Left renal pelvis (tissue), 4 donors: ENCODE measurements at regions not wholly inside any gene's neighbourhood (a gene's known extent, or its start where the extent isn't known, plus 50 kb on each side); places are given as distances from the start of the nearest gene placed in this dataset.
"Not testable (repeated sequence)": the region's sequence is repeated elsewhere in the genome, so short reads cannot be mapped to it uniquely, and the experiment has no call there.

Experiments
- DNase-seq, 4 donors: peaks; one replicate each; pipeline ENCODE4 v3.0.0-alpha.2; 2013; ENCODE audit warnings: low read depth in 4 of 4, low spot score in 3 of 4

DNA sequence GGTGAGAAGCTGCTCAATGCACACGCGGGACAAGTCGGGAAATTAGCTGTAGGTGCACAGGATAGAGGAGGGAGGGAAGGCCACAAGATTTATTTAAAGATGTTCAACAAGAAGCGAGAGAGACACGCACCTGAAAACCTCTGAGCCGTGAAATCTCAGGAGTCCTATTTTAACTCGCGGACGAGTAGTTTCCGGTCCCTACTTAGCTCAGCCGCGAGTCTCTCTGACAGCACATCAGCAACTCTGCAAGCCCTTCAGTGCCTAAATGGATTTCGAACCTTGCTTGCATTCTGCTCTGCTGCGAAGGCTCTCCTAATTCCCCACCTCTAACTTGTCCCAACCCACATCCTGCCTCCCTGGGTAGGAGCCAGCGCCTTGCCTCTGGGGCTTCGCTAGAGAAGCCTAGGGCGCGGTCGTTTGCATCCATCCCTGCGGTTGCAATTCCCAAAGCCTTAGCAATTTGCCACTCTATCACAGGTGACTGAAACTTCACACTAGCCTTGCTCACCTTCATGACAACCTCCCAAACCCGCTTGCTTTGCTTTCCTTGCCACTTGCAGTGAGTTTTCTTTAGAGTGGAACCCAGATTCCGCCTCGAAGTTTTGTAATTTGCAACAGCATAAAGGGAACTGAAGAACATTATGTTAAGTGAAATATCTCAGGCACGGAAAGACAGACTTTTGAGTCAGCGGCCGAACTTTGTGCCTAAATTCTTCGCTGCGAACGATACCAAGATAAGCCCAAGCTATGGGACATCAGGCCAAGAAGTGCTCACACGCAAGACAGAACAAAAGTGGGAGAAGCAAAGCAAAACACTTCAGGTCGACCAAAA lies 202.8 kb downstream of the KDM5D start:
- DNase-seq: no peak

DNA sequence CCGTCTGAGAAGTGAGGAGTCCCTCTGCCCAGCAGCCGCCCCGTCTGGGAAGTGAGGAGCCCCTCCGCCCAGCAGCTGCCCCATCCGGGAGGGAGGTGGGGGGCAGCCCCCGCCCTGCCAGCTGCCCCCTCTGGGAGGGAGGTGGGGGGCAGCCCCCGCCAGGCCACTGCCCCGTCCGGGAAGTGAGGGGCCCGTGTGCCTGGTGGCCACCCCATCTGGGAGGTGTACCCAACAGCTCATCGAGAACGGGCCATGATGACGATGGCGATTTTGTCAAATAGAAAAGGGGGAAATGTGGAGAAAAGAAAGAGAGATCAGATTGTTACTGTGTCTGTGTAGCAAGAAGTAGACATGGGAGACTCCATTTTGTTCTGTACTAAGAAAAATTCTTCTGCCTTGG lies 208.8 kb downstream of the KDM5D start:
- not testable (repeated sequence) for DNase-seq

- no peak for DNase-seq
Measured at GRCh38 chrY:19521976-19522375, 222.6 kb downstream of the KDM5D start.

GRCh38 chrY:19503092-19503449 lies 241.5 kb downstream of the KDM5D start:
- no peak for DNase-seq

GRCh38 chrY:19502169-19503091 lies 242.1 kb downstream of the KDM5D start:
- no peak for DNase-seq

GRCh38 chrY:19498556-19498955 lies 246.0 kb downstream of the KDM5D start:
- no peak for DNase-seq

- DNase-seq: no peak
Measured at GRCh38 chrY:19487494-19487893, 257.0 kb downstream of the KDM5D start.

GRCh38 chrY:19484997-19485396 lies 259.5 kb downstream of the KDM5D start:
- no peak for DNase-seq

DNA sequence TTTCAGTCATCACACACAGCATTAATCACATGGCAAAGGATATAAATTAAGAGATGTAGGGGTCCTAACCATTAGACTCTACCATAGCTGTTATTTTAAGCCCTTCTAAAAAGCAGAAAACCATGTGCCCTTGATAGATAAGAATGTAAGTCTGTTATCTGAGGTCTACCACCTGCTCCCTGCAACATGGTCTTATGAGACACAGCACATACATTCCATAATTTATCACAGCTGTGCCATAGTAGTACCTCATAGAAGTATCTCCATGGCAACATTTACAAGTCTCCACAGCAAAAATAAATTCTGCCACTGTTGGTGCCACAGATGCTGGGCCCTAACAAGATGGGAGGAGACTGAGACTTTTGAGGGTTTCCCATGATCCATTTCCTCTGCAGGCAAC lies 265.4 kb downstream of the KDM5D start:
- DNase-seq: no peak

- no peak for DNase-seq
Measured at GRCh38 chrY:19477959-19478358, 266.6 kb downstream of the KDM5D start.

GRCh38 chrY:19465809-19466208 lies 278.7 kb downstream of the KDM5D start:
- DNase-seq: no peak

DNA sequence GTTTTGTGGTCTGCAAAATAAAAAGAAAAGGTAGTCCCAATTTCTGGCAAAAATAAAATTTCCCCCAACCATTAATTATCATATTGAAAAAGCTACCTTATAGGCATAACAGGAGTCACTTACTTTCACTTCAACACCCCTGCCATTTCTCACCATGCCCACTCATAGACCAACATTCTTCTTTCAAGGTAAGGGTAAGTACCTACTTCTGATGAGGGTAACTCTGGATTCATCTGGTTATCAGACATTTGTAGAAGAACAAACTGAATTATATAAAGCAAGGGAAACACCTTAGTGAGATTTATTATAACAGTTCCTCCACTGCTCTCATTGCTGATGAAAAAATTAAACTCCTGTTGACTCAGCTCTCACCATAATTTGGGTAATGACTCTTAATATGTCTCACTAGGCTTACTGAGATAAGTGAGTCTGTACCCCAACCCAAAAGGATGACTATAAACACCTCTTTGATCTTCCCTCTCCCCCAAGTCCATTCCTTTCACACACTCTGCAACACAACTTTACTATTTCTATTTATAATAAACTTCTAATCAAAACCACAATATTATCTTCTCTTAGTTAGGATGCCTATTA lies 287.6 kb downstream of the KDM5D start:
- DNase-seq: no peak

GRCh38 chrY:19433059-19433458 lies 311.5 kb downstream of the KDM5D start:
- no peak for DNase-seq

GRCh38 chrY:19427736-19428518 lies 316.6 kb downstream of the KDM5D start:
- no peak for DNase-seq

DNA sequence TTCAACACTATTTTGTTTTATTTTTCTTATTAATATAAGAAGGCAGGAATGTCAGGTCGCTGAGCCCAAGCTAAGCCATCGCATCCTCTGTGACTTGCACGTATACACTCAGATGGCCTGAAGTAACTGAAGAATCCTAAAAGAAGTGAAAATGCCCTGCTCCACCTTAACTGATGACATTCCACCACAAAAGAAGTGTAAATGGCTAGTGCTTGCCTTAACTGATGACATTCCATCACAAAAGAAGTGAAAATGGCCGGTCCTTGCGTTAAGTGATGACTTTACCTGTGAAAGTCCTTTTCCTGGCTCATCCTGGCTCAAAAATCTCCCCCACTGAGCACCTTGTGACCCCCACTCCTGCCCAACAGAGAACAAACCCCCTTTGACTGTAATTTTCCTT lies 317.3 kb downstream of the KDM5D start:
- DNase-seq: not testable (repeated sequence)

DNA sequence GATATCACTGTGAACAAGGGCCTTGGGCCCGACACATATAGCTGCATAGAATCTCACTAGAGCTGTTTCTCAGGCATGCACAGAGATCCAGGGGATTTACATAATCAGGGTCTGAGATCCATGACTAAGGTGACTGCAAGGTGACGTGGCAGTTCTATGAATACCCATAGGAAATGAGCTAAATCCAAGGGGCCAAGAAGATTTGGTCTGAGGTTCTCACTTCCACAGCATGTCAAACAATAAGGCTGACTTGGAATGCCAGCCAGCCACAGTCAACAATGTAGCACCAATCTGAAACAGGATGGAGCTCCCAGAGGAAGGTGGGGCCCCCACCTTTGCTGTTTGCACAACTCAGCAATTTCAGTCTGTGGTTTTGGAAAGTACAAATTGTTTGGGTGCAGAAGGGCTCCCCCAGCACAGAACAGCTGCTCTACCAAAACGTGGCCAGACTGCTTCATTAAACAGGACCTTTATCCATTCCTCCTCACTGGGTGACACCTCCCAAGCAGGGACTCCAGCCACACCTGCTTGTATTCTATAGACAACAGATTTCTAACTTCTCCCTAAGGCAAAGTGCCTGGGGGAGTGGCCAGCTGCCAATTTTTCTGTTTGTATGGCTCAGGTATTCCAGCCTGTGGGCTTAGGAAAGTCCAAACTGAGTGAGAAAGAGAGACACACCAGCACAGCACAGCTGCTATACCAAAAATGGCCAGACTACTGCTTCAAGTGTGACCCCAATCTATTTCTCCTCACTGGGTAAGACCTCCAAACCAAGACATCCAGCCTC lies 333.4 kb downstream of the KDM5D start:
- DNase-seq: no peak

DNA sequence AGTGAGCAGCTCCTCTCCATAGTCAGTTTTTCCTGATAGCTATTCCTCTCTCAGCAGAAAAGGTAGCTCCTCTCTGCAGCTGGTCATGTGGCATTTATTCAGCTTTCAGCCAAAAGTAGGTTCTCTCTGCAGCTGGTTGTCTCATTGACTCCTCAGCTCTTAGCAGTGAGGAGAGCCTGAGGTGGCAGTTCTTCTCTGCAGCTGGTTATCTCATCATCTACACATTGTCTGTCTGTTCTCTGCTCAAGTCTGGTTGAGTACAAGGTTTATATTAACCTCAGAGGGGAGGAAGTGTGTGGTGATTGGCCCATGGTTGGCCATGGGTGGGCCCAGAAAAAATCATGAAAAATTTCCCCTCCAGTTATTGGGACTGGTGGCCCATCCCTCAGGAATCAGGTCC lies 338.3 kb downstream of the KDM5D start:
- DNase-seq: no peak

DNA sequence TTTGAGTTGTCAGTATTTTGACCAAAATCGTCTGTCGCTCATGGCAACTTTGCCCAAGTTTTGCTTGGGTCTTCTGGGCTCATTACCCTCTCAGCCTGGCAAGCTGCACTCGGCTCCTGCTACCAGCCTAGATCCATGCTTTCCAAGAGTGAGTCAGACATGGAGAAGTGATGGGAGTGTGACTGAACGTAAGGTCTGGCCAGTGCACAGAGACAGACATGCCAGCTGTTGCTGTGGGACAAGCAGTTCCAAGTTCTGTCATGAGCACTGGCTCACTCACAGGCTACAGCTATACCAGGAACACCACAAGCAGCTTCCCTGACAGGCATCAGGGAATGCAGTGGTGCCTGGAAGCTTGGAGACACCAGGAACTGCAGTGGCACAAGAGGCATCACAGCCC lies 338.9 kb downstream of the KDM5D start:
- DNase-seq: no peak

DNA sequence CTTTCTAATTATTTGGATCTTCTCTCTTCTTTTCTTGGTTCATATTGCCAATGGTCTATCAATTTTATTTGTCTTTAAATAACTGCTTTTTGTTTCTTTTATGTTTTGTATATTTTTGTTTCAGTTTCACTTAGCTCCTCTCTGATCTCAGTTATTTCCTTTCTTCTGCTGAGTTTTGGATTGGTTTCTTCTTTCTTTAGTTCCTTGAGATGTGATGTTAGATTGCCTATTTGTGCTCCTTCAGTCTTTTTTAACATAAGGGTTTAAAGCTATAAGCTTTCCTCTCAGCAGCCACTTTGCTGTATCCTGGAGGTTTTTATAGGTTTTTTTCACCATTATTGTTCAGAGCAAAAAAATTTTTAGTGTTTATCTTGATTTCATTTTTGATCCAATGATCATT lies 351.6 kb downstream of the KDM5D start:
- DNase-seq: no peak

DNA sequence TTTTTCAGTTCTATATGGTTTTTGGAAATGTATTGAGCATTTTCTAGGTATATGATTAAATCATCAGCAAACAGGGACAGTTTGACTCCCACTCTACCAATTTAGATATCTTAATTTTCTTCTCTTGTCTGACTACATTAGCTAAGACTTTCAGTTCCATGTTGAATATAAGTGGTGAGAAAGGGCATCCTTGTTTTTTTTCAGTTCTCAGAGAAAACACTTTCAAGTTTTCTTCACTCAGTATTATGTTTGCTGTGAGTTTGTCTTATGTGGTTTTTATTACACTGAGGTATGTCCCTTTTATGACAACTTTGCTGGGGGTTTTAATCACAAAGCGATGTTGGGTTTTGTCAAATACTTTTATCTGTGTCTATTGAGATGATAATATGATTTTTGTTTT lies 352.6 kb downstream of the KDM5D start:
- no peak for DNase-seq
